ENCODE measurements at regions not wholly inside any gene's neighbourhood (a gene's known extent, or its start where the extent isn't known, plus 50 kb on each side); places are given as distances from the start of the nearest gene placed in this dataset.
"Not testable (repeated sequence)": the region's sequence is repeated elsewhere in the genome, so short reads cannot be mapped to it uniquely, and the experiment has no call there.

DNA sequence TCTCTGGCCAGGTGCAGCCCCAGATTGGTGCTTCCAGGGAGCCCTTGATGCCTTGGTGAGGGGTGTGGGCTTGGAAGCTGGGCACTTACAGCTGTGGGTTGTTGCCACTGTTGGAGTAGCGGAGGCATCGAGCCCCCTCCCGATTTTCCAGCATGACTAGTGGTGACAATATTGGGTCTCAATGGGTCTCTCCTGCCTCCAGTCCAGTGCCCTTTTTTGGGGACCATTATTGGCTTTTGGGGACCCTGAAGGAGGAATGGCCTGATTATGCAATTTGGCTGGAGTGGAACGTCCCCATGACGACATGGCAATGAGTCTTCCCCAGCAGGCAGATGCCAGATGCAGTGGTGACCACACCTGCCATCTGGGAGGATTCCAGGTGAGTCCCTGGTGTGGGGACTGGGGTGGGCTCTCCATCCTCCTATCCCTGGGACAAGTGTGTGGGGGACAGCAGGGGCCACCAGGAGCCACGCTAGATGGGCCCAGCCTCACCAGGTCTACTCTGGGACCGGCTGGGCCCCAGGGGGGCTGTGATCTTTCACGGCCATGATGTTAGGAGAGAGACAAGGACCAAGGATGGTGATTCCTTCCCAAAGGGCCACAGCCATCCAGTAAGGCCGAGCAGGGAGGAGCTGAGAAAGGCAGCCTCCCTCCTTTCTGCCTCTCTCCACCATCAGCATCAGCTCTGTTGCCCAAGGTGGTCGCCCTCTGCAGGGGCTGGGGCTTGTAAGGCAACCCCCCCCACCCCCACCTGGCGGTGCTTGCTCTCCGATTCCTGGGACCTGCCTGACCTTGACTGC, 196.8 kb downstream of the GOLGA6L6 start:
- DNase-seq: no peak

- DNase-seq: not testable (repeated sequence)
Measured at GRCh38 chr15:20343395-20344211, 198.0 kb downstream of the GOLGA6L6 start.

GRCh38 chr15:20342601-20343394, 198.8 kb downstream of the GOLGA6L6 start:
- DNase-seq: not testable (repeated sequence)

DNA sequence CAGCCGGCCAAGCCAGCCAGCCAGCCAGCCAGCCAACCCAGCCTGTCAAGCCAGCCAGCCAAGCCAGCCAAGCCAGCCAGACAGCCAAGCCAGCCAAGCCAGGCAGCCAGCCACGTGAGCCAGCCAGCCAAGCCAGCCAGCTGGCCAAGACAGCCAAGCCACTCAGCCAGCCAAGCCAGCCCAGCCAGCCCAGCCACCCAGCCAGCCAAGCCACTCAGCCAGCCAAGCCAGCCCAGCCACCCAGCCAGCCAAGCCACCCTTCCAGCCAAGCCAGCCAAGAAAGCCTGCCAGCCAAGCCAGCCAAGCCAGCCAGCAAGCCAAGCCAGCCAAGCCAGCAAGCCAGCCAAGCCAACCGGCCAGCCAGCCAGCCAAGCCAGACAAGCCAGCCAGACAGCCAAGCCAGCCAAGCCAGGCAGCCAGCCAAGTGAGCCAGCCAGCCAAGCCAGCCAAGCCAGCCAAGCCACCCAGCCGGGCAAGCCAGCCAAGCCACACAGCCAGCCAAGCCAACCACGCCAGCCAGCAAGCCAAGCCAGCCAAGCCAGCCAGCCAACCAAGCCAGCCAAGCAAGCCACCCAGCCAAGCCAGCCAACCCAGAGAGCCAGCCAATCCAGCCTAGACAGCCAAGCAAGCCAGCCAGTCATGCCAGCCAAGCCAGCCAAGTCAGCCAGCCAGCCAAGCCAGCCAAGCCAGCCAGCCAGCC, 199.5 kb downstream of the GOLGA6L6 start:
- no peak for DNase-seq

GRCh38 chr15:20340931-20341661, 200.5 kb downstream of the GOLGA6L6 start:
- DNase-seq: no peak

DNA sequence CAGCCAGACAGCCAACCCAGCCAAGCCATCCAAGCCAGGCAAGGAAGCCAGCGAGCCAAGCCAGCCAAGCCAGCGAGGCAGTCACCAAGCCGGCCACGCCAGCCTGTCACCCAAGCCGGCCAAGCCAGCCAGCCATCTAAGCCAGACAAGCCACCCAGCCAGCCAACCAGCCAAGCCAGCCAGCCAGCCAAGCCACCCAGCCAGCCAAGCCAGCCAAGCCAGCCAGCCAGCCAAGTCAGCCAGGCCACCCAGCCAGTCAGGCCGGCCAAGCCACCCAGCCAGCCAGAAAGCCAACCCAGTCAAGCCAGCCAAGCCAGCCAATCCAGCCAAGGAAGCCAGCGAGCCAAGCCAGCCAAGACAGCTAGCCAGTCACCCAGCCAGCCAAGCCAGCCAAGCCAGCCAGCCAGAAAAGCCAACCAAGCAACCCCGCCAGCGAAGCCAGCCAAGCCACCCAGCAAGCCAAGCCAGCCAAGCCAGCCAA, 201.2 kb downstream of the GOLGA6L6 start:
- no peak for DNase-seq

GRCh38 chr15:20339086-20339791, 202.4 kb downstream of the GOLGA6L6 start:
- not testable (repeated sequence) for DNase-seq

- not testable (repeated sequence) for DNase-seq
Measured at GRCh38 chr15:20338671-20339070, 202.9 kb downstream of the GOLGA6L6 start.

GRCh38 chr15:20337238-20337637, 204.4 kb downstream of the GOLGA6L6 start:
- DNase-seq: not testable (repeated sequence)

DNA sequence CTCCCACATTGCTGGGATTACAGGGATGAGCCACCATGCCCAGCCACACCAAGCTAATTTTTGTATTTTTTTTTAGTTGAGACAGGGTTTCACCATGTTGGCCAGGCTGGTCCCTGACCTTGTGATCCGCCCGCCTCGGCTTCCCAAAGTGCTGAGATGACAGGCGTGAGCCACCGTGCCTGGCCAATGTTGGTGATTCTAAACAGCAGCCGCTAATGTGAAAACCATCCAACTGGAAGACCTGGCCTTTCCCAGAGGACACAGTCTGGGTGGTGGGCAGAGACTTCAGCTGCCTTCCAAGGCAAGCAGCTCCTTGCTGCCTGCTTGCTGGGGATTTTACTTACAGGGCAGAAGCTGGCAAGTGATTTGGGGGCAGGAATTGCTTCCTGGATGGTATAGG, 207.1 kb downstream of the GOLGA6L6 start:
- not testable (repeated sequence) for DNase-seq

GRCh38 chr15:20325751-20326150, 215.8 kb downstream of the GOLGA6L6 start:
- DNase-seq: not testable (repeated sequence)

GRCh38 chr15:20317132-20317531, 224.5 kb downstream of the GOLGA6L6 start:
- DNase-seq: not testable (repeated sequence)

DNA sequence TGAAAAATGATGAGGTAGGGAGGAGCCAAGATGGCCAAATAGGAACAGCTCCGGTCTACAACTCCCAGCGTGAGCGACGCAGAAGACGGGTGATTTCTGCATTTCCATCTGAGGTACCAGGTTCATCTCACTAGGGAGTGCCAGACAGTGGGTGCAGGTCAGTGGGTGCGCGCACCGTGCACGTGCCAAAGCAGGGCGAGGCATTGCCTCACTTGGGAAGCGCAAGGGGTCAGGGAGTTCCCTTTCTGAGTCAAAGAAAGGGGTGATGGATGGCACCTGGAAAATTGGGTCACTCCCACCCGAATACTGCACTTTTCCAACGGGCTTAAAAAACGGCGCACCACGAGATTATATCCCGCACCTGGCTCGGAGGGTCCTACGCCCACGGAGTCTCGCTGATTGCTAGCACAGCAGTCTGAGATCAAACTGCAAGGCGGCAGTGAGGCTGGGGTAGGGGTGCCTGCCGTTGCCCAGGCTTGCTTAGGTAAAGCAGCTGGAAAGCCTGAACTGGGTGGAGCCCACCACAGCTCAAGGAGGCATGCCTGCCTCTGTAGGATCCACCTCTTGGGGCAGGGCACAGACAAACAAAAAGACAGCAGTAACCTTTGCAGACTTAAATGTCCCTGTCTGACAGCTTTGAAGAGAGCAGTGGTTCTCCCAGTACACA, 230.5 kb downstream of the GOLGA6L6 start:
- not testable (repeated sequence) for DNase-seq

DNA sequence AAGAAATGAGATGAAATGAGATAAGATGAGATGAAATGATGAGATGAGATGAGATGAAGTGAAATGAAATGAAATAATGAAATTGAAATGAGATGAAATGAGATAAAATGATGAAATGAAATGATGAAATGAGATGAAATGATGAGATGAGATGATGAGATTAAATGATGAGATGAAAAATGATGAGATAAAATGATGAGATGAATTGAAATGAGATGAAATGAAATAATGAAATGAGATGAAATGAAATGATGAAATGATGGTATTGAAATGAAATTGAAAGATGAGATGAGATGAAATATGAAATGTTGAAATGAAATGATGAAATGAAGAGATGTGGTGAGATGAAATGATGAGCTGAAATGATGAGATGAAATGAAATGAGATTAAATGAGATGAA, 231.0 kb downstream of the GOLGA6L6 start:
- DNase-seq: no peak

- DNase-seq: not testable (repeated sequence)
Measured at GRCh38 chr15:20309966-20310365, 231.6 kb downstream of the GOLGA6L6 start.

GRCh38 chr15:20309395-20309794, 232.2 kb downstream of the GOLGA6L6 start:
- DNase-seq: not testable (repeated sequence)

DNA sequence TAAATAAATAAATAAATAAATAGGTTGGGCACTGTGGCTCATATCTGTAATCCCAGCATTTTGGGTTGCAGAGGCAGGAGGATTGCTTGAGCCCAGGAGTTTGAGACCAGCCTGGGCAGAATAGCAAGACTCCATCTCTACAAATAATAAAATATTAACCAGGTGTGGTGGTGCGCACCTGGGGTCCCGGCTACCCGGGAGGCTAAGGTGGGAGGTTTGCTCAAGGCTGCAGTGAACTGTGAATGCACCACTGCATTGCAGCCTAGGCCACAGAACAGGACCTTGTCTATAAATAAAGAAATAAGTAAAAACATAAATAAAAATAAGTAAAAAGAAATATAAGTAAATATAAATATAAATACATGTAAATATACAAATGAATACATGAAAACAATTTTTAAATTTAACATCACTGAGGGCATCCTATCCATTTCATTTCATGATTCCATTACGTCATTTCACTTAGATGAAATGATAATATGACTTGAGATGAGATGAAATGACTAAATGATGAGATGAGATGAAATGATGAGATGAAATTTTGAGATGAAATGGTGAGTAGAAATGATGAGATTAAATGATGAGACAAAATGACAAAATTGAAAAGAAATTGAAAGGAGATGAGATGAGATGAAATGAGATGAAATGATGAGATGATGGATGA, 233.4 kb downstream of the GOLGA6L6 start:
- not testable (repeated sequence) for DNase-seq

DNA sequence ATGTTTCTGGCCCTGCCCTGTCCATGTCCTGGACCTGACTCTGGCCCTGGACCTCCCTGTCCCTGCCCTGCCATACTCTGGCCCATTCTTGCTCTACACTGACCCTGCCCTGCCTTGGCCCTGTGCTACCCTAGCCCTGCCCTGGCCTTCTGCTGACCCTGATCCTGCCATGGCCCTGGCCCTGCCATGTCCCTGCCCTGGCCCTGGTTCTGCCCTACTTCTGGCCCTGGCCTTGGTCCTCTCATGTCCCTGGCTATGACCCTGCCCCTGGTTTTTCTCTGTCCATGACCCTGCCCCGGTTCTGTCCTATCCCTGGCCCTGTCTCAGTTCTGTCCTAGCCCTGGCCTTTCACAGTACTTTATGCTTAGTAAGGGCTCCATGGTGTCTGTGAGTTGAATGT, 234.5 kb downstream of the GOLGA6L6 start:
- DNase-seq: not testable (repeated sequence)

DNA sequence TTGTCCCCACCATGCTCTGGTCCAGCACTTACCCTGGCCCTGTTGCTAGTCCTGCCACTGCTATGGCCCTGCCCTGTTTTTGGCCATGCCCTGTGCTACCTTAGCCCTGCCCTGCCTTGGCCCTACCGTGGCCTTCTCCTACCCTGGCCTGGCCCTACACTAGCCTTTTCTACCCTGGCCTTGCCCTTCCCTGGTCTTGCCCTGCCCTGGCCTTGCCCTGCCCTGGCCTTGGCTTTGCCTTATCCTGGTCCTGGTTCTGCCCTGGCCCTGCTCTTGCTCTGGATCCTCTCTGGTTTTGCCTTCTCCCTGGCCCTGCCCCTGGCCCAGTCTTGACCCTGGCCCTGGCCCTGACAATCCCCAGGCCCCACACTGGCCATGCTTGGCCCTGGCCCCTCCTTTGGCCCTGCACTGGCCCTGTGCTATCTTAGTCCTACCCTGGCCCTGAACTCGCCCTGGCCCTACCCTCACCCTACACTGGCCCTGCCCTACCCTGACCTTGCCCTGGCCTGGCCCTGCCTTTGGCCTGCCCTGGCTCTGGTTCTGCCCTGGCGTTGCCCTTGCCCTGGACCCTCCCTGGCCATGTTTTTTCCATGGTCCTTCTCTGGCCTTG, 235.0 kb downstream of the GOLGA6L6 start:
- DNase-seq: not testable (repeated sequence)
